H1 (cell line): ENCODE measurements at regions not wholly inside any gene's neighbourhood (a gene's known extent, or its start where the extent isn't known, plus 50 kb on each side); places are given as distances from the start of the nearest gene placed in this dataset.

Experiments
- CBX5 ChIP-seq: fragments of 300-800, 300-1000 bp; sonication (generic); IDR thresholded peaks from 2 replicates; pipeline ENCODE4 v1.7.1; 2016; ENCODE audit warnings: antibody characterized with exemption, low read length, low read depth
- CBX8 ChIP-seq: fragments of 300-800, 300-1000 bp; sonication (generic); IDR thresholded peaks from 2 replicates; pipeline ENCODE4 v1.7.1; 2016; ENCODE audit warnings: low read depth, low read length, borderline replicate concordance
- CHD1 ChIP-seq: IDR thresholded peaks from 2 replicates; pipeline ENCODE4 v1.6.1; 2012; ENCODE audit warnings: low read depth, low read length, improper control_type of control experiment
- CHD2 ChIP-seq: IDR thresholded peaks from 2 replicates; pipeline ENCODE4 v1.6.1; 2012; ENCODE audit warnings: low read length, improper control_type of control experiment
- HDAC6 ChIP-seq: IDR thresholded peaks from one replicate; pipeline ENCODE4 v1.7.1; 2012; ENCODE audit warnings: low read depth, mild to moderate bottlenecking, inconsistent platforms, low read length, moderate library complexity
- RXRA ChIP-seq: IDR thresholded peaks from 2 replicates; pipeline ENCODE4 v1.6.1; 2011; ENCODE audit warnings: low read depth, mild to moderate bottlenecking, low read length, moderate library complexity; ENCODE audit not compliant: insufficient read depth
- SAP30 ChIP-seq: fragments of 300-600 bp; sonication (generic); IDR thresholded peaks from 2 replicates; pipeline ENCODE4 v1.7.1; 2012; ENCODE audit warnings: low read length, moderate library complexity, mild to moderate bottlenecking, inconsistent platforms; ENCODE audit not compliant: insufficient read depth, insufficient replicate concordance
- SIX5 ChIP-seq: IDR thresholded peaks from 2 replicates; pipeline ENCODE4 v1.6.1; 2011; ENCODE audit warnings: mild to moderate bottlenecking, low read depth, low read length
- TEAD4 ChIP-seq: IDR thresholded peaks from 2 replicates; pipeline ENCODE4 v1.6.1; 2012; ENCODE audit warnings: low read depth, low read length, inconsistent platforms, mixed read lengths

GRCh38 chr1:4108758-4109627, 208.9 kb upstream of the C1orf174 start (continued):
- TF ChIP-seq CHD2 (no peak), CBX8 (no peak), HDAC6 (no peak), CHD1 (no peak), TEAD4 (no peak), RXRA (no peak), SIX5 (no peak), SAP30 (no peak), CBX5 (no peak)
